ENCODE measurements at regions not wholly inside any gene's neighbourhood (a gene's known extent, or its start where the extent isn't known, plus 50 kb on each side); places are given as distances from the start of the nearest gene placed in this dataset.

DNA sequence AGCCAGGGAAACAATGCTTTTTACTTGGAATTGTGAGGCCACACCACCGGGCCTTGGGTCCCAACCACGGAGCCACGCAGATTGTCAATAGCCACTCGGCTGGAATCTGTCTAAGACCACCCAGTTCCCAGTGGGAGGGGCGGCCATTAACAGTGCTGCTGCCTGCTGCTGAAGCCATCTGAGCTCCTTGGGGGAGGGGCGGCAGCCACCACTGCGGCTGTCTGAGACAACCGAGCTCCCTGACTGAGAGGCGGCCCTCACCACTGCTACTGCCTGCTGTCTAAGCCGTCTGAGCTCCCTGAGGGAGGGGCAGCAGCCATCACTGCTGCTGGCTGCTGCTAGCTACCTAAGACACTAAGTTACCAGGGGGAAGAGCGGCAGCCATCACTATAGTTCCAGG is 64.3 kb downstream of the DMRTA2 start:
- Histone ChIP-seq H3K27ac (ENCODE audit: low read depth in 2 of 2, low read length in 1 of 2) (no peak overlapping the region), H3K4me3 (ENCODE audit: low read depth in 1 of 2, low read length in 2 of 2) (no peak overlapping the region), H3K4me1 (ENCODE audit: control insufficient read depth in 2 of 2, insufficient read depth in 2 of 2, low read length in 1 of 2) (no peaks in the 10 kb centered on the region), H3K36me3 (ENCODE audit: control insufficient read depth in 2 of 2, insufficient read depth in 2 of 2, low read length in 1 of 2) (no peaks in the 10 kb centered on the region), H3K9me3 (ENCODE audit: control insufficient read depth in 2 of 2, insufficient read depth in 1 of 2, low read depth in 1 of 2, low read length in 1 of 2) (peaks cover 0 to 6% of the 10 kb centered on the region in 2 donors), H3K27me3 (ENCODE audit: control insufficient read depth in 1 of 2, insufficient read depth in 2 of 2, low read length in 2 of 2) (no peaks in the 10 kb centered on the region)
- 77 to 81% methylated on average over 11 of the region's 11 CpGs for WGBS, 2 donors

DNA sequence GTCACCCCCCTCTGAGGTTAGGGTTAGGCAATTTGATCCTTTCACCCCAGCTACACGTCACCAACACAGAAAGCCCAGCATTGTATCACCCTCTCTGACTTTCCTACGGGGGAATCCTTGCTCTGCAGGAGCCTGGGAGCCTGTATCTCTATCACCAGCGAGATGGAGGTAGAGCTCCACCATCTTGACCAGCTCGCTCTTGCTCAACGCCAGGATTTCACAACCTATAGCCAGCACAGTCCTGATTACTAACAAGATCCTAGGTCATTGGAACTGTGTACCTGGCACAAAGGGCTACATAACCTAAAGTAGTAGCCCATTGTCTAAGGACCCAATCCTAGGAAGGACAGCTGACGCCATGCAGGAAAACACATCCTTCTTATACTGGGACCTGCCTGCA is 66.1 kb downstream of the DMRTA2 start:
- no peaks in the 10 kb centered on the region for H3K27me3 ChIP-seq (ENCODE audit: control insufficient read depth in 1 of 2, insufficient read depth in 2 of 2, low read length in 2 of 2)
- WGBS, 2 donors: 70 to 78% methylated on average over 6 of the region's 6 CpGs
- H3K4me1 ChIP-seq (ENCODE audit: control insufficient read depth in 2 of 2, insufficient read depth in 2 of 2, low read length in 1 of 2): no peaks in the 10 kb centered on the region
- H3K27ac ChIP-seq (ENCODE audit: low read depth in 2 of 2, low read length in 1 of 2): no peak overlapping the region
- peaks cover 0 to 6% of the 10 kb centered on the region in 2 donors for H3K9me3 ChIP-seq (ENCODE audit: control insufficient read depth in 2 of 2, insufficient read depth in 1 of 2, low read depth in 1 of 2, low read length in 1 of 2)
- no peak overlapping the region for H3K4me3 ChIP-seq (ENCODE audit: low read depth in 1 of 2, low read length in 2 of 2)
- H3K36me3 ChIP-seq (ENCODE audit: control insufficient read depth in 2 of 2, insufficient read depth in 2 of 2, low read length in 1 of 2): no peaks in the 10 kb centered on the region

DNA sequence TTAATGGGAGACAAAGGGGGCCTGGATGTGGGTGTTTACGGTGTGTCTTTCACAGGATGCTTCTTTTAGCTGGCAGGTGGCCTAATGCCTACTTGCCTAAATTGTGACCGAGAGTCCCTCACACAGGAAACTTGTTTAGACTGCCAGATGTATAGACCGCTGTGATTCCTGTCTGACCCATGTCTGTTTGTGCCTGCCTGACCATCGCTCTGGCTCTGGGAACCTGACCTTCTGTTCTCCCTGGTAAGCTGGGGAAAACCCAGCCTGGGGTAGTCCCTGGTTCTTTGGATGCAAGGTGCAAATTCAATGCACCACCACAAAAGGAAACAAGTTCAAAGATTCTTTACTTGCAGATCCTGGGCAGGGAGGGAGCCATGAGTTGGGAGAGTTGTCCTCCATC is 68.4 kb downstream of the DMRTA2 start:
- no peak overlapping the region for H3K27ac ChIP-seq (ENCODE audit: low read depth in 2 of 2, low read length in 1 of 2)
- peaks cover 0 to 6% of the 10 kb centered on the region in 2 donors for H3K9me3 ChIP-seq (ENCODE audit: control insufficient read depth in 2 of 2, insufficient read depth in 1 of 2, low read depth in 1 of 2, low read length in 1 of 2)
- H3K4me3 ChIP-seq (ENCODE audit: low read depth in 1 of 2, low read length in 2 of 2): no peak overlapping the region
- WGBS, 2 donors: 58 to 61% methylated on average over 4 of the region's 4 CpGs
- H3K36me3 ChIP-seq (ENCODE audit: control insufficient read depth in 2 of 2, insufficient read depth in 2 of 2, low read length in 1 of 2): no peaks in the 10 kb centered on the region
- H3K27me3 ChIP-seq (ENCODE audit: control insufficient read depth in 1 of 2, insufficient read depth in 2 of 2, low read length in 2 of 2): no peaks in the 10 kb centered on the region
- H3K4me1 ChIP-seq (ENCODE audit: control insufficient read depth in 2 of 2, insufficient read depth in 2 of 2, low read length in 1 of 2): no peaks in the 10 kb centered on the region

DNA sequence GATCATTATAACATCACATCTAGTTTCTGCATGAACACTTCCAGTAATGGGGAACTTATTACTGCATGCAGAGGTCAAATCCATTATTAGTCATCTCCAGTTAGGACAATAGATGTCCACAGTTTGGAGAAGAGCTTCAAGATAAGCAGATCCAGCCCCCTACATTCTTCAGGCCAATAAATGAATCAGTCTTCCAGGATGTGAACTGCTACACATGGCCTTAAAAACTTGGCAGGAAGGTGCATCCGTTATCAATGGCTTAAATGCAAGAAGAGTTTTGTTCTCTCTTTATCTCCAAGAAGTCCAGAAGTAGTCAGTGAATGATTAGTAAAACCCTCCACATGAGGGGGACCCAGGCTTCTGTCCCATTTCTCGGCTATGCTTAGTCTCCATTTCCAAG is 70.8 kb downstream of the DMRTA2 start:
- H3K9me3 ChIP-seq (ENCODE audit: control insufficient read depth in 2 of 2, insufficient read depth in 1 of 2, low read depth in 1 of 2, low read length in 1 of 2): no peaks in the 10 kb centered on the region
- no peak overlapping the region for H3K4me3 ChIP-seq (ENCODE audit: low read depth in 1 of 2, low read length in 2 of 2)
- WGBS, 2 donors: 55 to 76% methylated on average over 2 of the region's 2 CpGs
- no peaks in the 10 kb centered on the region for H3K27me3 ChIP-seq (ENCODE audit: control insufficient read depth in 1 of 2, insufficient read depth in 2 of 2, low read length in 2 of 2)
- H3K36me3 ChIP-seq (ENCODE audit: control insufficient read depth in 2 of 2, insufficient read depth in 2 of 2, low read length in 1 of 2): no peaks in the 10 kb centered on the region
- no peaks in the 10 kb centered on the region for H3K4me1 ChIP-seq (ENCODE audit: control insufficient read depth in 2 of 2, insufficient read depth in 2 of 2, low read length in 1 of 2)
- no peak overlapping the region for H3K27ac ChIP-seq (ENCODE audit: low read depth in 2 of 2, low read length in 1 of 2)

DNA sequence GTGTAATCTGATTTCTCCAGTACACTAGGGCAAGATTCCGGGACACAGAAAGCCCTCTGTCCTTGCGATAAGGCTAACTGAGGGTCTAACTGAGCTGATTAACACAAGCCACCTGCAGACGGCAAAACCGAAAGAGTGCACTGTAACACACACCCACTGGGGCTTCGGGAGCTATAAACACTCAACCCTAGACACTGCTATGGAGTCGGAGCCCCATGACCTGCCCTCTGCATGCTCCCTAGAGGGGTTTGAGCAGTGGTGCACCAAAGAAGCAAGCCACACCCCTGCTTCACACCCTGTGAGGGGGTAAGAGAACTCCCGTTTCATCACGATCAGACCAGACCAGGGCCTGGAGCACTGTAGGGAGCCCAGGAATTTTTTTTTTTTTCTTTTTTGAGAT is 72.4 kb downstream of the DMRTA2 start:
- Histone ChIP-seq H3K36me3 (ENCODE audit: control insufficient read depth in 2 of 2, insufficient read depth in 2 of 2, low read length in 1 of 2) (no peaks in the 10 kb centered on the region), H3K27ac (ENCODE audit: low read depth in 2 of 2, low read length in 1 of 2) (no peak overlapping the region), H3K27me3 (ENCODE audit: control insufficient read depth in 1 of 2, insufficient read depth in 2 of 2, low read length in 2 of 2) (no peaks in the 10 kb centered on the region), H3K4me1 (ENCODE audit: control insufficient read depth in 2 of 2, insufficient read depth in 2 of 2, low read length in 1 of 2) (no peaks in the 10 kb centered on the region), H3K9me3 (ENCODE audit: control insufficient read depth in 2 of 2, insufficient read depth in 1 of 2, low read depth in 1 of 2, low read length in 1 of 2) (no peaks in the 10 kb centered on the region), H3K4me3 (ENCODE audit: low read depth in 1 of 2, low read length in 2 of 2) (no peak overlapping the region)
- WGBS, 2 donors: 71 to 86% methylated on average over 8 of the region's 8 CpGs

DNA sequence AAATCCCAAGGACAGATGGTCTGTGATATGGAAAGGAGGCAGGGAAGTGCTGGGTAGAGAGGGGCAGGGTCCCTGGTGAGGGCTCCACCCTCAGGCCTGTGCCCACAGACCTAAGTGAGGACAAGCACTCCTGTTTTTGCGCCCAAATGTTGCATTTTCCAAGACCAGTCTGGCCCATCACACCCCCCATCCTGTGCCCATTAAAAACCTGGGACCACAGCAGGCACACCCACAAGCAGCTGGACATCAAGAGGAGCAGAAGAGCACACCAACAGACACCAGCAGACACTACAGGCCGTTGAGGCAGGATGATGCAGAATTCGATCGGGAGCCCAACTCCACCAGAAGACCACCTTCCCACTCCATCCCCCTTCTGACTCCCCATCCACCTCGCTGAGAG is 72.8 kb downstream of the DMRTA2 start:
- no peaks in the 10 kb centered on the region for H3K27me3 ChIP-seq (ENCODE audit: control insufficient read depth in 1 of 2, insufficient read depth in 2 of 2, low read length in 2 of 2)
- H3K36me3 ChIP-seq (ENCODE audit: control insufficient read depth in 2 of 2, insufficient read depth in 2 of 2, low read length in 1 of 2): no peaks in the 10 kb centered on the region
- no peak overlapping the region for H3K4me3 ChIP-seq (ENCODE audit: low read depth in 1 of 2, low read length in 2 of 2)
- no peak overlapping the region for H3K27ac ChIP-seq (ENCODE audit: low read depth in 2 of 2, low read length in 1 of 2)
- H3K9me3 ChIP-seq (ENCODE audit: control insufficient read depth in 2 of 2, insufficient read depth in 1 of 2, low read depth in 1 of 2, low read length in 1 of 2): peaks cover 0 to 2% of the 10 kb centered on the region in 2 donors
- H3K4me1 ChIP-seq (ENCODE audit: control insufficient read depth in 2 of 2, insufficient read depth in 2 of 2, low read length in 1 of 2): no peaks in the 10 kb centered on the region
- WGBS, 2 donors: 44 to 49% methylated on average over 5 of the region's 5 CpGs

DNA sequence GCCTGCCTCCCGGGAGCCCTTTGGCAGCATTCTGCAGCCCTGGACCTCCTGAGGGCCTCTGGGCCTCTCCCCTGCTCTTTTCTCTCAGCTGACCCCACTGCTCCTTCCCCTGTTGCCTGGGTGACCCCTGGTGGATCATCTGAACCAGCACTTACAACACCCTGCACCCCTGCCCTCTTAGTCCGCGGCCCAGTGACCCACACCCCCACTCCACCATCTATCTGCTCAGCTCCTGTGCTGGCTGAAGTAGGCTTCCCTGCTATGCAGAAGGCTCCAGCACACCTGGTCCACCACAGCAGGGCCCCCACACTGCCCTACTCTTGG is 74.0 kb downstream of the DMRTA2 start:
- no peaks in the 10 kb centered on the region for H3K27me3 ChIP-seq (ENCODE audit: control insufficient read depth in 1 of 2, insufficient read depth in 2 of 2, low read length in 2 of 2)
- 31 to 39% methylated on average over 3 of the region's 3 CpGs for WGBS, 2 donors
- H3K4me1 ChIP-seq (ENCODE audit: control insufficient read depth in 2 of 2, insufficient read depth in 2 of 2, low read length in 1 of 2): no peaks in the 10 kb centered on the region
- no peak overlapping the region for H3K4me3 ChIP-seq (ENCODE audit: low read depth in 1 of 2, low read length in 2 of 2)
- H3K9me3 ChIP-seq (ENCODE audit: control insufficient read depth in 2 of 2, insufficient read depth in 1 of 2, low read depth in 1 of 2, low read length in 1 of 2): peaks cover 0 to 6% of the 10 kb centered on the region in 2 donors
- no peak overlapping the region for H3K27ac ChIP-seq (ENCODE audit: low read depth in 2 of 2, low read length in 1 of 2)
- H3K36me3 ChIP-seq (ENCODE audit: control insufficient read depth in 2 of 2, insufficient read depth in 2 of 2, low read length in 1 of 2): no peaks in the 10 kb centered on the region

DNA sequence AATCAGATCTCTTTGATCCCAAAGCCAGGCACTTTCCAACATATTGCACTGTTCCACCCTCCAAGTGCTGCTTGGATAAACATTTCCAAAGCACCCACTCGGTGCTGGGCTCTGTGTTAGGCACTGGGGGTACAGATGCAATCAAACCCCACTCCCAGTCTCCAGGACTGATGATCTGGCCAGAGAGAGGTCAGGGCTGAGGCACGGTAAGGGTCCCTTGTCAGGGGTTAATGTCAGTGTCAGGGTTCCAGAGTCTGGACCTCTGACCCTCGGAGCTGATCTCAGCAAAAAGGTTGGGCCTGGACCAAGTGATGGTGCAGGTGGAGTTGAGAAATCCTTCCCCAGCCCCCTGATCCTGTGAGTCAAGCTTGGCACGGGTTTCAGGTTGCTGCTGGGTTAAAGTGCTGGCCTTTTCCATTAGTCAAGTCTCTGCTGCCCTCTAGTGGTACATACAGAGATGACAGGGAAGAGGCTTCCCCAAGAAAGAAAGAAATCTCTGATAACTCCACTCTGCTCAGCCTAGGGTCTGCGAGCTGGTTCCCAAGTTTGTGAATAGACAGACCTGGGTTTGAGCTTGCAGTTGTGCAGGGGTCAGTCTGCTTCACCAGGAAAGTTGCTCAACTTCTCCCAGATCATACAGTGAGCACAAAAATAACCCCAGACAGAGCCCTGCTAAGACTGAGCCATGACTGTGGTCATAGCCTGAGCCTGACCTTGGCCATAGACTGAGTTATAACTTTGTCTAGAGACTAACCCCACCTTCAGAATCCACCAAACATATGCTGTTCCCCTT is 74.6 kb downstream of the DMRTA2 start:
- Histone ChIP-seq H3K27ac (ENCODE audit: low read depth in 2 of 2, low read length in 1 of 2) (no peak overlapping the region), H3K9me3 (ENCODE audit: control insufficient read depth in 2 of 2, insufficient read depth in 1 of 2, low read depth in 1 of 2, low read length in 1 of 2) (peaks cover 0 to 6% of the 10 kb centered on the region in 2 donors), H3K4me1 (ENCODE audit: control insufficient read depth in 2 of 2, insufficient read depth in 2 of 2, low read length in 1 of 2) (no peaks in the 10 kb centered on the region), H3K36me3 (ENCODE audit: control insufficient read depth in 2 of 2, insufficient read depth in 2 of 2, low read length in 1 of 2) (no peaks in the 10 kb centered on the region), H3K4me3 (ENCODE audit: low read depth in 1 of 2, low read length in 2 of 2) (no peak overlapping the region), H3K27me3 (ENCODE audit: control insufficient read depth in 1 of 2, insufficient read depth in 2 of 2, low read length in 2 of 2) (peaks cover 0 to 1% of the 10 kb centered on the region in 2 donors)
- WGBS, 2 donors: 18 to 20% methylated on average over 5 of the region's 5 CpGs

DNA sequence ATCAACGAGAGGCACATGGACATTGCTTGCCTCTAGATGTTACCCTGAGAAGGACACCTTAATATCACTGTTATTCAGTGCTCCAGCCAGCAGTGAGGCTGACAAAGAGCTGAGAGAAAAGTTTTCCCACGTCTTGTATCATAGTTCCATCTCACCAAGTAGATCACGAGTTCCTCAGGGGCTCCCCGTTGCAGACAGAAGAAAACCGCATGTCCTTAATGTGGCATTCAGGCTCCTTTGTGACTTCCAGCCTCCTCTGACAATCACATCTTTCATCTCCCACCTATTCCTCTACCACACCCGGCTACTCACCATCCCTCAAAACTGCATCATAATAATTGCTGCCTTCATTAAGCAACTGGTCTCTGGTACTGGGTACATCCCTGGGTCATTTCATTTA is 75.3 kb downstream of the DMRTA2 start:
- Histone ChIP-seq H3K9me3 (ENCODE audit: control insufficient read depth in 2 of 2, insufficient read depth in 1 of 2, low read depth in 1 of 2, low read length in 1 of 2) (peaks cover 0 to 6% of the 10 kb centered on the region in 2 donors), H3K27ac (ENCODE audit: low read depth in 2 of 2, low read length in 1 of 2) (no peak overlapping the region), H3K4me1 (ENCODE audit: control insufficient read depth in 2 of 2, insufficient read depth in 2 of 2, low read length in 1 of 2) (no peaks in the 10 kb centered on the region), H3K4me3 (ENCODE audit: low read depth in 1 of 2, low read length in 2 of 2) (no peak overlapping the region), H3K36me3 (ENCODE audit: control insufficient read depth in 2 of 2, insufficient read depth in 2 of 2, low read length in 1 of 2) (no peaks in the 10 kb centered on the region), H3K27me3 (ENCODE audit: control insufficient read depth in 1 of 2, insufficient read depth in 2 of 2, low read length in 2 of 2) (peaks cover 0 to 4% of the 10 kb centered on the region in 2 donors)
- WGBS, 2 donors: 61 to 63% methylated on average over 6 of the region's 6 CpGs

DNA sequence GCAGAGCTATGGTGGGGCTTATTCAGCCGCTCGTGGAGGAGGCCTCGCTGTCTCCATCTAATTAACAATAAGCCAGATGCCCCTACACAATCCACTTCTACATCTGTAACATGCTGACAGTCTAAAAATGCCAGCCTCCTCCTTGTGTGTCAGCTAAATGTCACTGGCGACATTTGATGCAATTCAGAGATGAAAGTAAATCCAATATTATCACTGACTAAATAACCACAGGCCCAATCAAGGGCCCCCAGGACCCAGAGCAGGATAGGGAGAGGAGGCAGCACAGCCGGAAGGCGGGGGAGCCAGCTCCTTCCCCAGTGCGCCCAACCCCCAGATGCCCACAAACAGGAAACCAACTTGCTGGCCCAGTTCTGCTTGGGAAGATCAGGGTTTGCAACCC is 76.6 kb downstream of the DMRTA2 start:
- 68 to 69% methylated on average over 7 of the region's 7 CpGs for WGBS, 2 donors
- peaks cover 0 to 6% of the 10 kb centered on the region in 2 donors for H3K9me3 ChIP-seq (ENCODE audit: control insufficient read depth in 2 of 2, insufficient read depth in 1 of 2, low read depth in 1 of 2, low read length in 1 of 2)
- no peak overlapping the region for H3K4me3 ChIP-seq (ENCODE audit: low read depth in 1 of 2, low read length in 2 of 2)
- H3K4me1 ChIP-seq (ENCODE audit: control insufficient read depth in 2 of 2, insufficient read depth in 2 of 2, low read length in 1 of 2): no peaks in the 10 kb centered on the region
- peaks cover 0 to 4% of the 10 kb centered on the region in 2 donors for H3K27me3 ChIP-seq (ENCODE audit: control insufficient read depth in 1 of 2, insufficient read depth in 2 of 2, low read length in 2 of 2)
- no peak overlapping the region for H3K27ac ChIP-seq (ENCODE audit: low read depth in 2 of 2, low read length in 1 of 2)
- H3K36me3 ChIP-seq (ENCODE audit: control insufficient read depth in 2 of 2, insufficient read depth in 2 of 2, low read length in 1 of 2): no peaks in the 10 kb centered on the region

Measured in esophagus (tissue), 2 donors.